GM19239 (cell line): ENCODE measurements at regions not wholly inside any gene's neighbourhood (a gene's known extent, or its start where the extent isn't known, plus 50 kb on each side); places are given as distances from the start of the nearest gene placed in this dataset.
A peak's percentile ranks its signal among the peaks of the same experiment; 100 is the strongest.

ENCODE experiments used
- DNase-seq: peaks from one replicate; pipeline ENCODE4 v3.0.0; 2011; ENCODE audit warnings: low spot score; ENCODE audit not compliant: insufficient read length
- FAIRE-seq: peaks from 2 replicates; lab custom pipeline; 2011; peaks lifted over from hg19 to GRCh38; lab: Jason Lieb, UNC

DNA sequence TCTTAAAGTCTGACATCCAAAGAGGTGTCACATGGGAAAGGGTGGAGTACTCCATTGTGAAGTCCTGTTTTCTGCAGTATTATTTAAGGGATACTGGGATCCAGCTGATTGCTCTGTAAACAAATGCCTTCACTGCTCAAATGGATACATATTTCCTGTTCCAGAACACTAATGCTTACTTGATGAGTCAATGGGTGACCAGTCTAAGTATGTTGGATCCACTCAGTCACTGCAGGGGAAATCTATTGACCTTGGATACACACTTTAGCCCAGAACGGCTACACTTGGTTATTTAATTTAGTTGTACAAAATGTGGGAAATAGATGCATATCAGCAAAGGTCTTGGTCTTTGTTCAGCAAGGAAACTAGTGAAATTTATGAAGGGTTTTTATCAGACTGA lies 261.4 kb downstream of the MAP2K4 start:
- DNase-seq (no peak), FAIRE-seq (no peak)

DNA sequence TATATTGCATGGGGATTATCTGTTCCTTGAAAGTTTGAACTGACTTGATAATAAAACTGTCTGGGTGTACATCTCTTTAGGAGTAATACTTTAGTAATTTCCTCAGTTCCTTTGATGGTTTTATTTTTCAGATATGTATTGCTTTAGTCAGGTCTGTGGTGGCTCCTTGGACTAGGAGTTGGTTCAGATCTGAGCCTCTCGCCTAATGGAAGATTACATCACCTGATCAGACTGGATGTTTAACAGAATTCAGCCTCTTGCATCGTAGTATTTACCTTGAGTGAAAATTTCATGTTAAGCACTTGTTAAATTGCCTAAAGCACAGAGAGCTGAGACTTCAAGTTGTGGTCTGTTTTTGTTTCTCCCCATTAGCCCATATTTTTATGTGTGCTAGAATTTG lies 267.3 kb downstream of the MAP2K4 start:
- DNase-seq (no peak), FAIRE-seq (no peak)

DNA sequence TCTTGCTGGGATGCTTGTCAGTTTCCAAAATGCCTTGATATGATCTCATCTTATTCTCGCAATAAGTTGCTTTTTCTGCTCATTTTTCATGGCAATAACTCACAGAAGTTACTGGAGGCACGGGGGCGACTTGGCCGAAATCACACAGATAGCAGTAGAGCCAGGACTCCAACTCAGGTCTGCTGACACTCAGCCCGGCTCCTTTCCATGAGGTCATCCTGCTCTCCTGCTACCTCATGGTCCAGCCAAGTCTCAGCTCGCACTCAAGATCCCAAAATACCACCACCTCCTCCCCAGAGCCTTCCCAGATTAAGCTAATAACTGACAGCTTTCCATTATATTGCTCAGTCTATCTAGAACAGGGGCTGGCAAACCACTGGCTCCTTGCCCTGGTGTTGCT lies 269.5 kb downstream of the MAP2K4 start:
- DNase-seq (no peak), FAIRE-seq (no peak)

DNA sequence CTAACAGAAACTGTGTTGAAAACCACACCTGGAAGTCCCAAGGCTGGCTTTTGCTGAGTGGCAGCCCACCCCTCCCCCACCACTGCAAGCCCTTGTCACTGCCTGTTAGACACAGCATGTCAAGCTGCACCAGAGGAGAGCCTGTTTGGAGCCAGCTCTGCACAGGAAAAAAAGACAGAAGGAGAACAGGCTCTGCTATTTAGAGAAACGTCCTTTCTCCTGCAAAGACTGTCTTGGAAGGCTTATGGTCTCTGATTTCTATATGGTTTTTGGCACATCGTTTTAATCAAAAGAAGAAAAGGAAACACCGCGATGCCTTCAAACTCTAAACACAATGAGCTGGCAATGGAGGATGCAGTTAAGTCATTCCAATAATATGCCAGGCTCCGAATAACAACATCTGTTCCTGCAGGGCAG lies 275.5 kb downstream of the MAP2K4 start:
- FAIRE-seq (no peak), DNase-seq (no peak)

DNA sequence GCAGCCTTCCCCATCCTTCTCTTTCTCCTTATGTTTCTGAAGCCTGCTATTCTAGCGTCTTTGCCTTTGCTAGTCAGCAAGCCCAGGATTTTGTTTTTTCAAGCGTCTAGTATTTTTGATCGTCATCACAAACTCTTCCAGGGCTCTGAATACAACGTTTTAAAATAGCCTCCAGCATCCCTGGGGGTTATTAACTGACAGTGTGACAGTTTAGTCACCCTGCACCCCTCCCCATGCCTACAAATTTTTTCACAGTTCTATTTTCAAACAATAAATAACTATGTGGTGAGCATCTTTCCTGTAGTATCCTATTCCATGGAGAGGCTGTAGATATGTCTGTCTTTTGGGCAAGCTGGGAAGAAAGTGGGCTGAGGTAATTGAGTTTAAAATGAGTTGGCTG lies 280.9 kb downstream of the MAP2K4 start:
- no peak for FAIRE-seq
- DNase-seq, result no peak

DNA sequence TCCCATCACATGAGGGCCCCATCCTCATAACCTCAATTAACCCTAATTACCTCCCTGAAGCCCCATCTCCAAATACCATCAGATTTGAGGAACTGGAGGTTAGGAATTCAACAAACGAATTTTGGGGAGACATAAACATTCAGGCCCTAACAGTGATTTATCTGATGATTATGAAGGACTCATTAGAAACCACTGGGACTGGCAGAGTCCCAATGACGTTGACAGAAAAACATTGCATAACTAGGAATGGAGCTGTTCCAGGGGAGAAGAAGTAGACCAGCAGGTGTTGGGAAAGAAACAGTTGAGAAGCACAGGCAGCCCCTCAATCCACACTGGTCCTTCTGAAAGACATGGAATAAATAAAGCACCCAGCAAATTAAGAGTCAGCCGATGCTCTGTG lies 282.0 kb downstream of the MAP2K4 start:
- FAIRE-seq (no peak), DNase-seq (no peak)

DNA sequence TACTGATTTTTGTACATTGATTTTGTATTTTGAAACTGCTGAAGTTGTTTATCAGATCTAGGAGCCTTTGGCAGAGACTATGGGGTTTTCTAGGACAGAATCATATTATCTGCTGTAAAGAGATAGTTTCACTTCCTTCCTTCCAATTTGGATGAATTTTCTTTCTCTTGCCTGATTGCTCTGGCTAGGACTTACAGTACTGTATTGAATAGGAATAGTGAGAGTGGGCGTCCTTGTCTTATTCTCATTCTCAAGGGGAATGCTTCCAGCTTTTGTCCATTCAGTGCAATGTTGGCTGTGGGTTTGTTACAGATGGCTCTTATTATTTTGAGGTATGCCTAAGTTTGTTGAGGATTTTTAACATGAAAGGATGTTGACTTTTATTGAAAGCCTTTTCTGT lies 290.1 kb downstream of the MAP2K4 start:
- FAIRE-seq (no peak), DNase-seq (no peak)

DNA sequence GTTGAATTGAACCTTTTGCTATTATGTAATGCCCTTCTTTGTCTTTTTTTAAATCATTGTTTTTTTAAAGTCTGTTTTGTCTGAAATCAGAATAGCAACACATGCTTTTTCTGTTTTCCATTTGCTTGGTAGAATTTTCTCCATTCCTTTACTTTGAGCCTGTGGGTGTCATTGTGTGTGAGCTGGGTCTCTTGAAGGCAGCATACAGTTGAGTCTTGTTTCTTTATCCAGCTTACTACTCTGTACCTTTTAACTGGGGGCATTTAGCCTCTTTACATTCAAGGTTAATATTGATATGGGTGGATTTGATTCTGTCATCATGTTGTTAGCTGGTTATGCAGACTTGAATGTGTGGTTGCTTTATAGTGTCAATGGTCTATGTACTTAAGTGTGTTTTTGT lies 292.0 kb downstream of the MAP2K4 start:
- no peak for FAIRE-seq
- no peak for DNase-seq

DNA sequence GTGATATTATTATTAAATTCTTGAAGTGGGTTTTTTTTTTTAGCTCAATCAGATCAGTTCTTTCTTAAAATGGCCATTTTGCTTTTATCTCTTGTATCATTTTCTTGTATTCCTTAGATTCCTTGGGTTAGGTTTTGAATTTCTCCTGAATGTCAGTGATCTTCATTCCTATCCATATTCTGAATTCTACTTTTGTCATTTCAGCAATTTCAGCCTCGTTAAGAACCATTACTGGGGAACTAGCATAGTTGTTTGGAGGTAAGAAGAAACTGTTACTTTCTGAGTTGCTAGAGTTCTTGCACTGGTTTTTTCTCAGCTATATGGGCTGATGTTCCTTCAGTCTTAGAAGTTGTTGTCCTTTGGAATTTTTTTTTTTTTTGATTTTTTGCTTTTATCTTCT lies 293.1 kb downstream of the MAP2K4 start:
- FAIRE-seq (no peak), DNase-seq (no peak)

DNA sequence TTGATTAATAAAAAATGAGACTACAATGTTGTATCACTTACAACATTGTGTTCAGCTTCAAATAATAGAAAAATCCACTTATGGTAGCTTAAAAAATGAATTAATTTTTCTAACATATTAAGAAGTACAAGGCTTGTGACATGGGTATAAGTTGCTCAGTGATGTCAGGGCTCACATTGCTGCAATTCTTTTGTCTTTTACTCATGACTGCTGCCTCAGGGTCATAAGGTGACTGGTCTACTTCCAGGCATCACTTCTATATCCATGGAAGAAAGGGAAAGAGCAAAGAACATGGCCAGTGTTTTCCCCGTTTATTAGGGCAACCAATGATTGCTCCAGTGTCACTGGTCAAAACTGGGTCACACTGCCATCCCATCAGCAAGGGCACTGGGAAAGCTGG lies 295.3 kb downstream of the MAP2K4 start:
- FAIRE-seq, result no peak
- no peak for DNase-seq

DNA sequence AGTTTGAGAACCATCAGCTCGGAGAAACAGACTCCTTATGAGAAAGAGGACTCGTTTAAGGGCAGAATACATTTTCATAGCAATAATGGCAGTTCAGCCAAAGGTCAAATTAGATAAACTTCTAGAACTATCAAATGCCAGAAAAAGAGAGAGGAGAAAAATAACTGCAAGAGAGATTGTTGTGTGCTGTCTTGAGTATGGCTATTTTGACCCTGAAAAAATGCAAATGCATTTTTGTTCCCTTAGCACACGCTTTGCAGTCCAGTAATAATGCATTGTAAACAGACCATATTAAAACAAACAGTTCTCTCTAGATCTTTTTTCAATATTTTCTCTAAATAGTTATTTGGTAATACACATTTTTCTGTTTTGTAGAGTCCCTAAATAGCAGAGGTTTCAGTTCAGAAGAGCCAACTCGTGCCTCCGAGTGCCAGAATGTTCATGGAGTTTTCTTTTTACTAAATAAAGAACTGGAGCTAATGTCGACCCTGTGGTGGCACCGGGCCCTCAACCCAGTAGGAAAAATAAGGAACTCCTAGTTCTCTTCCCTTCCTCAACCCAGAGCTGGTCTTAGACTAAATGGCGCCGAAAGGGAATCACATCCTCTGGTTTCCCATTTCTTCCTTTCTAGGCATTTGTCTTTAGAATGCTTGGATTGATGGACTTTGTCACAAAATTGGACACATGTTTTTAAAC lies 298.0 kb downstream of the MAP2K4 start:
- no peak for FAIRE-seq
- DNase-seq, result no peak

DNA sequence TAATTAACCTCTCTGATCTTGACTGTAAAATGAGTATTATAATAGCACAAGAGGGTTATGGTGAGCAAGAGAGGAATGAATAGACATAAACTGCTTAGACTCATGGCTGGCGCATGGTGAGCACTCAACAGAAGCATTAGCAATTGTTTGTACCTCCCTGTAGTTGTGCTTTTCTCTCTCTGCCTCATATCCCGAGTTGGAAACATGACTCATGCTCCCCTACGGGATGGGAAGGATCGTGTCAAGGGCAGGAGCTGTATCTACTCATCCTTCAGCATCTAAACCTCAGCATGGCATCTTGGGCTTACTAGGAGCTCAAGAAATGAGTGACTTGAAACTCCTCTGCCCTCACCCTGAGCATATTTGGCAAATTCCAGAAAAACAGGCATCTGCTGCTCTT lies 299.6 kb downstream of the MAP2K4 start:
- FAIRE-seq (no peak), DNase-seq (no peak)

DNA sequence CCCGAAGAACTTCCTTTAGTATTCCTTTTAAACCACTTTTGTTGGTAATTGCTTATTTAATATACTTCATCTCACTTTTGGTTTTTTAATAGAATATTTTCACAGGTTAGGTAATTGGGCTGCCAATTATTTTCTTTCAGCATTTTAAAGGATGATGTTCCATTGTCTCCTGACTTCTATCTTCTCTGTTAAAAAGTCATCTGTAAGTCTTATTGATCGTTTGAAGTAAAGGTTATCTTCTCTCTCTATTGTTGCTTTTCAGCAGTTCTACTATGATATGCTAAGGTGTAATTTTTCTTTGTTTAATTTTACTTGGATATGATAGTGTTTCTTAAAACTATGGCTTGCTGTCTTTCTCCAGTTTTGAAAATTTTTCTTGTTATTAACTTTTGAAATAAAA lies 307.5 kb downstream of the MAP2K4 start:
- FAIRE-seq (no peak), DNase-seq (no peak)

DNA sequence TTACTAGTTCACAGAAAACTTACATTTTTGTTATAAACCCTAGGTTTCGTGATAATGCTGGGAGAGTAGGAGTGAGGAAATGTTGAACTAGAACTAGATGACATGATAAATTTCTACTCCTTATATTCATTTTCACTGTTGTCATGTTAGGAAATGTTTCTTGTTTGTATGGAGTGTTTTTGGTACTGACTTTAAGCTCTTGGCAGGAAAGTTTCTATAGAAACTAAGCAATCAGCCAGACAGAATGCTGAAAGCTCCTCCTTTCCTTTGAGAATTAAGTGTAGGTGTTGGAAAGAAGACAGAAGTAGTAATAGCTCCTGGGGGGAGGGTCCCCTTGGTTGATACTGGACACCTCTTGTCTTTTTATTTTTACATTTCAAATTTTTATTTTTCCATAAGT lies 309.8 kb downstream of the MAP2K4 start:
- no peak for FAIRE-seq

DNA sequence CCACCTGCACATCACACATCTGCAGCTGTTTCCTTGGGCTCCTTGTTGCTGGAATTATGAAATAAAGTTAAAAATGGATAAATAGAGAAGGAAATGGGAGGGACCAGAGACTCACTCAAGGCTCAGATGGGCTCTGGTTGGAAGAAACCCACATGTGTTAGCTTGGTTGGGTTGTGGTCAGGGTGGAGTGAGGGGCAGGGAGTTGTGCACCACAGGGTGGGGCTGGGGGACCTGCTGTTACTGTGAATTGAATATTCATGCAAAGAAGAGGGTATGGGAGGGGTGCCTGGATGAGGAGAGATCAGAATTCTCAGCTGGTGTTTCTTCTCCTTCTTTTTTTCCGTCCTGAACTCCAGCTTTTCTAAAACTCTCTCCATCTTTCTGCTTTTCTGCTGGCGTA lies 320.7 kb downstream of the MAP2K4 start:
- DNase-seq (no peak), FAIRE-seq (no peak)

More for the DNA sequence above, 309.8 kb downstream of the MAP2K4 start:
- no peak for DNase-seq

DNA sequence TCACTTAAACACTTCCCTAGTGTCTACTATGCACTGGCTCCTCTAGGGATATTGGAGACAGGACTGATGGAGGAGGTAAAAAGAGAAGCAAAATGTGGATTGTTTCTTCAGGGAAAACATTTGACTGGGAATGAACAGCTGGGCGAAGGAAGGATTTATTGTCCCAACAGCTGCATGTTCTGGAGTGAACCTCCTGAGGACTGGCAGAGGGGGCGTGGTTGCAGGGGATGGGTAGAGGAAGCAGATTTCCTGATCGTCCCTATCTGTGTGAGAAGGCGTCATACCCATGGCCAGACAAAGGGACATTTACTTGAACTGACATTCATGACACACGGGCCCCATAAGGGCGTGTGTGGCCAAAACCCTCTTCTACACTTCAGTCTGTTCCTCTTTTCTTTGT lies 321.5 kb downstream of the MAP2K4 start:
- DNase-seq, result no peak
- FAIRE-seq, result no peak

DNA sequence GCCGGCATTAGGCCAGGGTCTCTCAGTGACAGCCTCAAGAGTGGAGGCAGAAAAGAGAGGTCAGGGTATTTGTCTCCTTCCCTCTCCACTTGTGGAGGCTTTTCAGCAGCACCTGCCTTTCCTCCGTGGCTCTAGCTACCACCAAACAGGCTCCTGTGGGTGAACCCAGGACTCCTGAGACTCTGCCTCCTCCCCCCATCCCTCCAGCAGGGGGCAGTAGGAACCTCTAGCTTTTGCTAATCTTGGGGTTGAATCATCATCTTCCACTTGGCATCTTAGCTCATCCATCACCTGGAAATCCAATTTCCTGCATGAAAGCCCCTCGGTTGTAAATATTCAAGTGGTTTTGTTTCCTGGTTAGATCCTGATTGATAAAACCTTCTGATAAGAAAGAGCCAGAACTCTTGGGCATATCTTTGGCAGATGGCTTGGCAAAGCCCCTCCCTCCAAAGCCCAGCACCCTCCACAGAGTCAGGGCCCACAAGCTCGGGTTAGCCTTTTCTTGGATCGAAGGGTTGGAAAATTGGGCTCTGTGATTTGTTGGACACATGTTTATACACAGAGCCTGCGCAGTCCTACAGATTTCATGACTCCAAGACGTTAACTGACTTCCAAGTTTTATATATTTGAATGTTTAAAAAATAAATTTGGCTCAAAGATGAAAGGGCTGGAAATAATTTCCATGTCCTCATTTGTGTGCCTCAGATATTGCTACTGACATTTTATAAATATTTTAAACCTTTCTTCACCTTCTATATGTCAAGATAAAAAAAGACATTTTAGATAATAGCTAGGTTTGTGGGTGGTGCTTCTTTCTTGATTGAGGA lies 322.1 kb downstream of the MAP2K4 start:
- peak; percentile 14 for DNase-seq
- FAIRE-seq, result no peak

DNA sequence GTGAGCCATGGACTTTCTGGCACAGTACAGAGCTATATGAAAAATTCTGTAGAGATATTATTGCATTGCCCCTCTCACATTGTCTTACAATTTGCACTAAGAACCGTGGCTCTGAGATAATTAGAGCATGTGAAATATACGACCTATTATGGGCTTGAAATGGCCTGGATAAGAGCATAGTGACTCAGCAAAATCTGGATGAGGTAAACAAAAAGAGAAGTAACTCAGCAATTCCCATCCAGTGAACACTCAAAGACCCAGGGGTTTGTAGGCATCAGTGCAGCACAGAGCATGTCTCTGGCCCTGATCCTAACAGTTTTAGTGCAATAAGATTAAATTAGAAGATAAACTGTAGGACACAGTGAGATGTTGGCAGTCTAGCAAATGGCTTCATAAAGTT lies 317.2 kb upstream of the MYOCD start:
- DNase-seq (no peak), FAIRE-seq (no peak)

DNA sequence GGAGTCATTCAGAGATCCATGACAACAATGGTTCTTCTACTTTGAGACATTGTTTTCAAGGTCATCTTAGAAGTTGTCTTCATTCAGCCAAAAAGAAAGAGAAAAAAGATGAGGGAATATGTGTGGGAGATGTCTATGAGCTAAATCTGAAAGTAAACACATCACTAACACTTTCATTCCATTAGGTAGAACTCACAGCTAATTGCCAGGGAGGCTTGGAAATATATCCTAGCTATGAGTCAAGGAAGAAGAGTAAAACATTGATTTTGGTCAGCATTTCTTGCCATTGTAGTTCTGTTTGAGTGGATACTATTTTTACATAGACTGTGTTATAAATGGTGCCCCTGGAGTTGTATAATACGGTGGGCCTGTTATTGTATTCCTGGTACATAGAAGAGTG lies 316.4 kb upstream of the MYOCD start:
- no peak for FAIRE-seq

DNA sequence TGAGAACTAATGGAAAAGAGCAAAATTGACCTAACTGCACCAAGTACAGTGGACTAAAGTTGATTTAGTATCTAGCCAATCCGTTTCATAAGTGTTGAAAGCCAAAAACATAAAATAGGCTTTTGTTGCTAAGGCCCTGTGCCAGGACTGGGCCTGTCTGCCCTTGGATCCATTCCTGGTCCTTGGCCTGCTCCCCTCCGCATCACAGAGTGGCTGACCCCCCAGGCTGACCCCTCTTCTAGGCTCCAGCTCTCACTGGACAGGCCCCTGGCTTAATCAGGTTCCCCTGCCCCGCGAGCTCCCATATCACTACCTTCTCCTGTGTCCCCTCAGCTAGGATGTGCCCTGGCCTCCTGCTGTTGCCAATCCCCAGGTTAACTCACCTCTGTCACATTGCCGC lies 313.6 kb upstream of the MYOCD start:
- DNase-seq, result no peak
- no peak for FAIRE-seq

More for the DNA sequence above, 316.4 kb upstream of the MYOCD start:
- no peak for DNase-seq

DNA sequence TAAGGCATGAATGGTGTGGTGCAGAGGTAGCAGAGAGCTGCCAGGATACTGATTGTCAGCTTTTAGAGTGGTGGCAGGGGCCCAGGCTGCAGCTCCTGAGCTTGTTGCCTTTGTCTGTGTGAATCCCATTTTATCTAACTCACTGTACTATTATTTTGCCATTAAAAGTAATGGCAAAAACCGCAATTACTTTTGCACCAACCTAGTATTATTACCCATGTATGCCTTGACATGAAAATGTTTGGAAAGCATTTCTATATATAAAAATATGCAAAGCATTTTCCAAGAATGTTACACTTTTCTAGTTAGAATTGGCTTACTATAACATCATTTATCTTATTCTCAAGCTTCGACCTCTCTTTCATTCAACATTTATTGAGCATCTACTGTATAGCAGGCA lies 308.1 kb upstream of the MYOCD start:
- FAIRE-seq (no peak), DNase-seq (no peak)

DNA sequence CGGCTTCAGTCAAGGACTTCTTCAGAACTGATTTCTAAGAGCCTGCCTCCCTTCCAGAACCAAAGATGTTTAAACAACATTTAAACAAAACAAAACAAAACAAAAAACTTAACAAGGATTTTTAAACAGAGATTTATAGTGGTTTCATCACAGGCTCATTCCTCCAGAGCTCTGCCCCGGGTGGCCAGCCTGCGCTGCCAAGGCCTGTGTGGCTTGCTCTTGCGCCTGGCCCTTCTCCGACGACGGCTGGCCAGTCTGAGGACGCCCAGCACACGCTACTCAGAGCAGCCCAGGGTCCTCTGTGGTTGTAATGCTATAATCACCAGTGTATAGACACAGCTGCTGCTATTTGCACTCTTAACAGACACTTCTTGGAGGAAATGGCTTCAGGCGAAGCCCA lies 307.2 kb upstream of the MYOCD start:
- FAIRE-seq (no peak), DNase-seq (no peak)
